ENCODE measurements at regions not wholly inside any gene's neighbourhood (a gene's known extent, or its start where the extent isn't known, plus 50 kb on each side); places are given as distances from the start of the nearest gene placed in this dataset.

DNA sequence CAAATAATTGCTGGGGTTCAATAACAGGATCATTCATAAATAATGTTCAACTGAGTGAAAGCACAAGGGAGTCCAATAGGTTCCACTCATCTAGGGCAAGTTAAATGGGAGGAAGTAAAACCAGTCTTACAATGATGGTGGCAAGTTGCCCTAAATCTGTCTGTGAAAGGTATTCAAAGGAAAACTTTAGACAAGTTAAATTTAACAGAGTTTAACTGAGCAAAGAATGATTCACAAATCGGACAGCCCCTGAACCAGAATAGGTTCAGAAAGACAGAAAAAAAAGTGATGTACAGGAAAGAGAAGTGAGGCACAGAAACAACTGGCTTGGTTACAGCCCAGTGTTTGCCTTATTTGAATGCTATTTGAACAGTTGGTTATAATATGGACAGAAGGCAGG, 183.5 kb upstream of the ADGRL4 start:
- TF ChIP-seq, protein P1, sequence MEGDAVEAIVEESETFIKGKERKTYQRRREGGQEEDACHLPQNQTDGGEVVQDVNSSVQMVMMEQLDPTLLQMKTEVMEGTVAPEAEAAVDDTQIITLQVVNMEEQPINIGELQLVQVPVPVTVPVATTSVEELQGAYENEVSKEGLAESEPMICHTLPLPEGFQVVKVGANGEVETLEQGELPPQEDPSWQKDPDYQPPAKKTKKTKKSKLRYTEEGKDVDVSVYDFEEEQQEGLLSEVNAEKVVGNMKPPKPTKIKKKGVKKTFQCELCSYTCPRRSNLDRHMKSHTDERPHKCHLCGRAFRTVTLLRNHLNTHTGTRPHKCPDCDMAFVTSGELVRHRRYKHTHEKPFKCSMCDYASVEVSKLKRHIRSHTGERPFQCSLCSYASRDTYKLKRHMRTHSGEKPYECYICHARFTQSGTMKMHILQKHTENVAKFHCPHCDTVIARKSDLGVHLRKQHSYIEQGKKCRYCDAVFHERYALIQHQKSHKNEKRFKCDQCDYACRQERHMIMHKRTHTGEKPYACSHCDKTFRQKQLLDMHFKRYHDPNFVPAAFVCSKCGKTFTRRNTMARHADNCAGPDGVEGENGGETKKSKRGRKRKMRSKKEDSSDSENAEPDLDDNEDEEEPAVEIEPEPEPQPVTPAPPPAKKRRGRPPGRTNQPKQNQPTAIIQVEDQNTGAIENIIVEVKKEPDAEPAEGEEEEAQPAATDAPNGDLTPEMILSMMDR (conservative IDR thresholded peaks at IDR 0.05; ENCODE audit: low read length), result no peak
- no peak for TF ChIP-seq EZH2phosphoT487 (IDR thresholded peaks at IDR 0.05; ENCODE audit: borderline replicate concordance, low read depth, low read length)
